SHP77 treated with DMSO at 0.1 percent for 48 hours (cell line): ENCODE measurements at regions not wholly inside any gene's neighbourhood (a gene's known extent, or its start where the extent isn't known, plus 50 kb on each side); places are given as distances from the start of the nearest gene placed in this dataset.

ENCODE experiments used
- DNase-seq: peaks from one replicate; lab custom pipeline; 2025; lab: John Stamatoyannopoulos, UW

- no peak for DNase-seq
Observed at GRCh38 chr3:31346542-31346979, 186.2 kb upstream of the STT3B start.

GRCh38 chr3:31349001-31349748 is 183.6 kb upstream of the STT3B start:
- DNase-seq = no peak

GRCh38 chr3:31350307-31350706 is 182.4 kb upstream of the STT3B start:
- DNase-seq = no peak

- DNase-seq = no peak
Observed at GRCh38 chr3:31352331-31352730, 180.4 kb upstream of the STT3B start.

GRCh38 chr3:31353166-31353565 is 179.6 kb upstream of the STT3B start:
- DNase-seq = no peak

GRCh38 chr3:31354373-31354772 is 178.4 kb upstream of the STT3B start:
- no peak for DNase-seq

- DNase-seq = no peak
Observed at GRCh38 chr3:31355807-31356206, 176.9 kb upstream of the STT3B start.

- DNase-seq = no peak
Observed at GRCh38 chr3:31356941-31357340, 175.8 kb upstream of the STT3B start.

- DNase-seq = no peak
Observed at GRCh38 chr3:31357451-31357850, 175.3 kb upstream of the STT3B start.

- no peak for DNase-seq
Observed at GRCh38 chr3:31358473-31359070, 174.2 kb upstream of the STT3B start.

GRCh38 chr3:31361371-31362273 is 171.1 kb upstream of the STT3B start:
- no peak for DNase-seq

- DNase-seq = no peak
Observed at GRCh38 chr3:31364188-31364587, 168.5 kb upstream of the STT3B start.

GRCh38 chr3:31364711-31365110 is 168.0 kb upstream of the STT3B start:
- DNase-seq = no peak

- no peak for DNase-seq
Observed at GRCh38 chr3:31367518-31367917, 165.2 kb upstream of the STT3B start.

GRCh38 chr3:31369637-31370379 is 162.9 kb upstream of the STT3B start:
- no peak for DNase-seq

- DNase-seq = no peak
Observed at GRCh38 chr3:31370380-31370666, 162.4 kb upstream of the STT3B start.

- no peak for DNase-seq
Observed at GRCh38 chr3:31370681-31371080, 162.0 kb upstream of the STT3B start.

GRCh38 chr3:31371484-31372177 is 161.1 kb upstream of the STT3B start:
- no peak for DNase-seq

- no peak for DNase-seq
Observed at GRCh38 chr3:31373681-31374080, 159.0 kb upstream of the STT3B start.

GRCh38 chr3:31377045-31377642 is 155.6 kb upstream of the STT3B start:
- no peak for DNase-seq

GRCh38 chr3:31378231-31378630 is 154.5 kb upstream of the STT3B start:
- no peak for DNase-seq
